Breast epithelium (tissue), 4 donors: ENCODE measurements at regions not wholly inside any gene's neighbourhood (a gene's known extent, or its start where the extent isn't known, plus 50 kb on each side); places are given as distances from the start of the nearest gene placed in this dataset.

Source experiments
- DNase-seq, 2 donors: peaks; one replicate each; pipeline ENCODE4 v3.0.0-alpha.2; 2019; ENCODE audit warnings: low spot score in 2 of 2
- H3K27ac ChIP-seq, 2 donors: fragments of 200-600 bp; sonication (generic) in 1 of 2; one replicate each; pipeline ENCODE4 v1.5.1; 2016 to 2019; ENCODE audit warnings: mild to moderate bottlenecking in 1 of 2
- H3K27me3 ChIP-seq, 2 donors: fragments of 200-600 bp; sonication (generic) in 1 of 2; one replicate each; pipeline versions ENCODE4 v1.5.1 to v1.6.0; 2017 to 2019; ENCODE audit warnings: control low read depth in 1 of 2, mild to moderate bottlenecking in 1 of 2
- H3K36me3 ChIP-seq: fragments of 200-600 bp; one replicate; pipeline ENCODE4 v1.5.1; 2019
- H3K4me1 ChIP-seq, 2 donors: fragments of 200-600 bp; sonication (generic); one replicate each; pipeline ENCODE4 v1.5.1; 2016 to 2019; ENCODE audit warnings: control low read depth in 1 of 2
- H3K4me3 ChIP-seq, 3 donors: fragments of 200-600 bp; sonication (generic); 1 replicate in 2 of 3; 2 replicates in 1 of 3; pipeline ENCODE4 v1.5.1; 2016 to 2019; ENCODE audit warnings: mild to moderate bottlenecking in 3 of 3, moderate library complexity in 2 of 3
- H3K9me3 ChIP-seq, 2 donors: fragments of 200-600 bp; sonication (generic) in 1 of 2; one replicate each; pipeline ENCODE4 v1.5.1; 2016 to 2019; ENCODE audit warnings: control low read depth in 1 of 2
- POLR2A ChIP-seq: fragments of 450-650 bp; IDR thresholded peaks from one replicate; pipeline ENCODE4 v1.6.1; 2016; ENCODE audit warnings: antibody characterized with exemption, mild to moderate bottlenecking, moderate library complexity
- POLR2AphosphoS5 ChIP-seq, 3 donors: sonication (generic); formaldehyde crosslinking; IDR thresholded peaks; one replicate each; pipeline ENCODE4 v1.6.1; 2017; ENCODE audit warnings: antibody characterized with exemption in 3 of 3
- intact Hi-C: fragments of 100-400 bp; cut with DNase I; formaldehyde crosslinking; loops from one replicate; pipeline ENCODE4 v1.15.1; 2023; ENCODE audit warnings: low total_unique reads
- TF ChIP-seq, protein P1 (sequence below), 3 donors: fragments of 450-650 bp; IDR thresholded peaks; one replicate each; pipeline ENCODE4 v1.5.1; 2016 to 2017; ENCODE audit warnings: antibody characterized with exemption in 3 of 3, mild to moderate bottlenecking in 3 of 3, moderate library complexity in 3 of 3

DNA sequence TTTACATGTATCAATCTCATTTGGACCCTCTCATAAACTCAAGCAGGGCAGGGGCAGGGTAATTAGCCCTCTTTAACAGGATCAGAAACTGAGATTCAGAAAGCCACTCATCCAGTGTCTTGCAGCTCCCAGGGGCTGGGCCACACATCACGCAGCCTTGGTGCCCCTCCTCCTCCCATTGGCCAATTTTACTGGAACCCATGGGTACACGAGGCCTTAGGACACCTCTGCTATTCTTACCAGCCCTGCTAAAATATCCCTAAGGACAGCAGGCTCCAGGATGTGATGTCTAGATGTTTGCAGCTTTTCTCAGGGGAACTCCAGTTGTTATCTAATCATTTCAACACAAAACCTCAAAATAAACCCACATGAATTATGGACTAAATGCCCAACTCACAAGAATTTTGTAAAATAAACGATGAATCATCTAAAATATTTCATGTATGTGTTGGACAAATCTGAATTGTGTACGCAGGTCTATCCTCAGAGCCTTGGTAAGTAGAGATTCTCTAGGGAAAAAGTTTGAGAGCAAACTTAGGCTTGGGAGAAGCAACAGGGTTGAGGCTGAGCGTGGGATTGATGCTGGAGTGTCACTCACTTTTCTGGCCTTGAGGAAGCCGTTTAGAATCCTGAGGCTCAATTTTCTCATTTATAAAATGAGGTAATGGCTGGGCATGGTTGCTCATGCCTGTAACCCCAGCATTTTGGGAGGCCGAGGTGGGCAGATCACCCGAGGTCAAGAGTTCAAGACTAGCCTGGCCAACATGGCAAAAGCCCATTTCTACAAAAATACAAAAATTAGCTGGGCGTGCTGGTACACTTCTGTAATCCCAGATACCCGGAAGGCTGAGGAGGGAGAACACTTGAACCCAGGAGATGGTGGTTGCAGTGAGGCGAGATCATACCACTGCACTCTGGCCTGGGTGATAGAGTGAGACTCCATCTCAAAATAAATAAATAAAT, 69.7 kb upstream of the TNS3 start:
- Histone ChIP-seq H3K9me3 (no peaks in the 10 kb centered on the region), H3K27ac (peak overlapping the region in 1 of 2 donors; percentile 38), H3K36me3 (no peaks in the 10 kb centered on the region), H3K4me3 (no peak overlapping the region), H3K4me1 (no peaks in the 10 kb centered on the region), H3K27me3 (no peaks in the 10 kb centered on the region)
- DNase-seq: no peak
- TF ChIP-seq POLR2AphosphoS5 (IDR thresholded peaks at IDR 0.05): no peak
- TF ChIP-seq, protein P1, sequence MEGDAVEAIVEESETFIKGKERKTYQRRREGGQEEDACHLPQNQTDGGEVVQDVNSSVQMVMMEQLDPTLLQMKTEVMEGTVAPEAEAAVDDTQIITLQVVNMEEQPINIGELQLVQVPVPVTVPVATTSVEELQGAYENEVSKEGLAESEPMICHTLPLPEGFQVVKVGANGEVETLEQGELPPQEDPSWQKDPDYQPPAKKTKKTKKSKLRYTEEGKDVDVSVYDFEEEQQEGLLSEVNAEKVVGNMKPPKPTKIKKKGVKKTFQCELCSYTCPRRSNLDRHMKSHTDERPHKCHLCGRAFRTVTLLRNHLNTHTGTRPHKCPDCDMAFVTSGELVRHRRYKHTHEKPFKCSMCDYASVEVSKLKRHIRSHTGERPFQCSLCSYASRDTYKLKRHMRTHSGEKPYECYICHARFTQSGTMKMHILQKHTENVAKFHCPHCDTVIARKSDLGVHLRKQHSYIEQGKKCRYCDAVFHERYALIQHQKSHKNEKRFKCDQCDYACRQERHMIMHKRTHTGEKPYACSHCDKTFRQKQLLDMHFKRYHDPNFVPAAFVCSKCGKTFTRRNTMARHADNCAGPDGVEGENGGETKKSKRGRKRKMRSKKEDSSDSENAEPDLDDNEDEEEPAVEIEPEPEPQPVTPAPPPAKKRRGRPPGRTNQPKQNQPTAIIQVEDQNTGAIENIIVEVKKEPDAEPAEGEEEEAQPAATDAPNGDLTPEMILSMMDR (IDR thresholded peaks at IDR 0.05): no peak
- TF ChIP-seq POLR2A: no peak
- intact Hi-C loops: no loop called here

DNA sequence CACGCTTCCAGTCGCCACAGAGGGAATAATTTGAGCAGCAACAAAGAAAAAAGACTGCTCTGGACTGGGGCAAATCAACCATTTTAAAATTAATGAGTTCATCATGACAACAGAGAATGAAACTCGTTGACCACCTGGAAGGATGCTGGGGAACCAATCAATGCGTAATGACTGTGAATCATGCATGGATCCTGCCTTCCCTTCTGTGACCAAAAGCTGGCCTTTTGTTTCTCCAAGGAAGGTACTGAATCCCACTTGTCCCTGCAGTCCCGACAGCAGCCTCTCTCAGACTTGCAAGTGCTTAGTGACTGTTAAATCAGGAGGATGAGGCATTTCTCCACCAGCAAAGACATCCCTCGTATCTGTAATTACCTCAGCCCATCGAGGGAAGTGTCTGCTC, 68.0 kb upstream of the TNS3 start:
- intact Hi-C loops: no loop called here
- DNase-seq: no peak
- no peaks in the 10 kb centered on the region for H3K4me1 ChIP-seq
- no peak overlapping the region for H3K27ac ChIP-seq
- TF ChIP-seq, protein P1 (IDR thresholded peaks at IDR 0.05): no peak
- TF ChIP-seq POLR2AphosphoS5 (IDR thresholded peaks at IDR 0.05) (no peak), POLR2A (no peak)
- H3K9me3 ChIP-seq: no peaks in the 10 kb centered on the region
- H3K36me3 ChIP-seq: no peaks in the 10 kb centered on the region
- no peak overlapping the region for H3K4me3 ChIP-seq
- no peaks in the 10 kb centered on the region for H3K27me3 ChIP-seq

DNA sequence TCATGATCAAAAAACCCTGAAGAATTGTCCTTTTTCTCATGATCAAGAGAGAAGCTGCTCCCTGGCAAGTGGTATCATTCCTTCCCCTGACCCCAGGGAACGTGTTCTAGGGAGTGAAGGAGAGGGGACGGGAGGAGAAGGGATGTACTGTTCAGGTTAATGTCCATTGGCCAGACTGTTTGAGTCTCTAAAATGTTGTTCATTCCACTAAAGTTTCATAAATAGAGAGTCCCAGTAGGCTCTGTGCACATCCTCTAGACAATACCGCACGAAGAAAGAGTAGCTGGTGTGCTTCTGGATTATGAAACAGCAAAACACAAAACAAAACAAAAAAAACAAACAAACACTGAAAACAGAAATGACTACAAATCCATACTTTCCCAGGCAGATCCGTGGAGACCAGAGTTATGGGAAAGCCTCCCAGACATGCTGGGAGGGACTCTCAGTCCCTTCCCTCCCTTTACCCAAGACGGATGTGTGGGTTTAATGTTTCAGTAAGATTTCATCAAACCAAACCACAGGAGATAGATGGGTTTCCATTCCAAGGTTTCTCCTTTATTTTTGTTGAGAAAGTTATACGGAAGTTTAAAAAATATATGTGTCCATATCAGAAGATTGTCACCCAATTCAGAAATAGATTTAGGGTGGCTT, 66.5 kb upstream of the TNS3 start:
- intact Hi-C loops: no loop called here
- DNase-seq: no peak
- TF ChIP-seq, protein P1 (IDR thresholded peaks at IDR 0.05): no peak
- TF ChIP-seq POLR2AphosphoS5 (IDR thresholded peaks at IDR 0.05): no peak
- TF ChIP-seq POLR2A: no peak
- Histone ChIP-seq H3K27me3 (no peaks in the 10 kb centered on the region), H3K27ac (no peak overlapping the region), H3K4me3 (no peak overlapping the region), H3K36me3 (no peaks in the 10 kb centered on the region), H3K4me1 (no peaks in the 10 kb centered on the region), H3K9me3 (no peaks in the 10 kb centered on the region)

DNA sequence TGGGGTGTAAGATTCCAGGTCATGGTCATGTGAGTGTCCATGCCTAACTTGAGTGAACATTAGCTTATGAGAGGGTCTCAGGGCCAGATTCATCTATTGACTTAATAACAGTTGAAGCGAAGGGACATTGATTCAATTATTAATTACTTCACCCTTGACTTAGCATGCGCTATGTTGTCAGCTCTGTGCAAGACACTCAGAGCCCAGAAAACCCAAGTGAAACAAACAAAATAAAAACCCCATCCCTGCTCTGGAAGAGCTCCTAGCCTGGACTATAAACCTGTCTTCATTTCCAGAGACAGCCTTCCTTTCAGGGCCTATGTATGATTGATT, 66.0 kb upstream of the TNS3 start:
- H3K4me3 ChIP-seq: no peak overlapping the region
- intact Hi-C loops: no loop called here
- no peak for TF ChIP-seq POLR2AphosphoS5 (IDR thresholded peaks at IDR 0.05)
- TF ChIP-seq POLR2A: no peak
- TF ChIP-seq, protein P1 (IDR thresholded peaks at IDR 0.05): no peak
- H3K9me3 ChIP-seq: no peaks in the 10 kb centered on the region
- no peaks in the 10 kb centered on the region for H3K36me3 ChIP-seq
- no peaks in the 10 kb centered on the region for H3K4me1 ChIP-seq
- DNase-seq: no peak
- H3K27me3 ChIP-seq: no peaks in the 10 kb centered on the region
- no peak overlapping the region for H3K27ac ChIP-seq

DNA sequence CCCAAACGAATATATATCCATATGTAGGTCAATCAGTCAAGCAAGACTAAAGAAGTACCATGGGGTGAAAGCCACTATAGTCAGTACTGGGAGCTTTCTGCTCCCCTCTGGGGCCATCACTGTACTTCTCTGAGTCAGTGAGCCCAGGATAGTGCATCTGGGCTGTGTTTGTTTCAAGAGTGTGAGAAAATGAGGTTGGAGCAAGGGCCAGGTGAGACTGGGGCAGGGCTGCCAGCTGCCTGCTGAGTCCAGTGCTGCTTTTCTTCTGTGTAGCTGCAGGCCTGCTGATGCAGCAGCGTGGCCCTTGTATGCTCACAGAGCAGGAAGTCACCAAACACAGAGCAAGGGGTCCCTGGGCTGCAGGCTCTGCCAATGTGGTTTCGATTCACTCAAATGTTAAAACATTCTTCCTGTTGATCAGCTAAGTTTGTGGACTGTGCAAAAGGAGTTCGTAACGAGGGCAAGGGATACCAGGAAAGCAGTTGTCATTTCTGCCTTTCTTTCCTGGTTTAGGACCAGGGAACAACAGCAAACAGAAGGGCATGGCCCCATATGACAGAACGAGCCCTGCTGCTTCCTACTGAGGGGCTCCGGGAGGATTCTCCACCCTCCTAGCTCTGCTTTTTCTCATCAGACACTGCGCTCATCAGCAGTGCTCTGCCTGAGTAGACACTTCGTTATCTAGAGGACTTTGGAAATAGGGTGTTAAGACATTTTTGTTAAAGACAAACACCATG, 65.4 kb upstream of the TNS3 start:
- no peaks in the 10 kb centered on the region for H3K27me3 ChIP-seq
- intact Hi-C loops: no loop called here
- no peak overlapping the region for H3K4me3 ChIP-seq
- no peak for DNase-seq
- H3K4me1 ChIP-seq: no peaks in the 10 kb centered on the region
- H3K36me3 ChIP-seq: no peaks in the 10 kb centered on the region
- no peak overlapping the region for H3K27ac ChIP-seq
- TF ChIP-seq POLR2AphosphoS5 (IDR thresholded peaks at IDR 0.05): no peak
- no peaks in the 10 kb centered on the region for H3K9me3 ChIP-seq
